GM12874 (cell line): ENCODE measurements at regions not wholly inside any gene's neighbourhood (a gene's known extent, or its start where the extent isn't known, plus 50 kb on each side); places are given as distances from the start of the nearest gene placed in this dataset.

Experiments
- CTCF ChIP-seq: IDR thresholded peaks from 2 replicates; pipeline ENCODE4 v1.5.1; 2011; ENCODE audit warnings: low read depth, mild to moderate bottlenecking, control low read depth, low read length, moderate library complexity; ENCODE audit not compliant: insufficient read depth

DNA sequence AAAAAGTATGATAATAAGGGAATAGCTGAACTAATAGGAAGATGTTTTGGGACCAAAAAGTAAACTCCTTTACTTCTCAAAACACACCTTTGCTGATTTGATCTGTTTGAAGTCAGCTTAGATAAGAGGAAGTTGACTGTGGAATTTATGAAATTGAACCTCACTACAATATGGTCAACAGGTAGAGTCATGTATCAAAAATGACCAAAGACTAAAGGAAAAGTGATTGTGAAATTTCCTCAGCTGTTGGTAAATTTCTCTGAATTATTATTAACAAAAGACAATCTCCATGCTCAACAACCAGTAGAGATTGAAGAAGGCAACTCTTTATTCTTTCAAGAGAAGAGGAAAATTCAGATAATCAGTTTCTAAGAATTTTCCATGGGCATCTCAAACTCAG, 826.5 kb downstream of the KCNA4 start:
- TF ChIP-seq CTCF: no peak

DNA sequence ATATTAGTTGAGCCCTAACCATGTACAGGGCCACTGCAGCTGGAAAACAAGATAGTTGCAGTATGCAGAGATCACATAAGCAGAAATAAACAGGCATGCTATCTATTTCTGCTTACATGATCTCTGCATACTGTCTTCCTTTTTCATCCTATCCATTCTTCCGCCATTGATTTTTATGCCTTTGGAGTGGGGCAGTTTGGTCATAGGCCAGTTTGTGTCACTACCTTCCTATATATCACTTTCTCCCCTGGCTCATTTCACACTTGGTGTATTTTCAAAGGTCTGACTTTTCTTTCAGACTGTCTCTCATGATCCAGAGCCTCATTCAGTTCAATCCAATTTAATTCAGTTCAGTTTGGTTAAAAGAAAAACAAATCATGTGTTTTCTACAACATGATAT, 829.6 kb downstream of the KCNA4 start:
- no peak for TF ChIP-seq CTCF

DNA sequence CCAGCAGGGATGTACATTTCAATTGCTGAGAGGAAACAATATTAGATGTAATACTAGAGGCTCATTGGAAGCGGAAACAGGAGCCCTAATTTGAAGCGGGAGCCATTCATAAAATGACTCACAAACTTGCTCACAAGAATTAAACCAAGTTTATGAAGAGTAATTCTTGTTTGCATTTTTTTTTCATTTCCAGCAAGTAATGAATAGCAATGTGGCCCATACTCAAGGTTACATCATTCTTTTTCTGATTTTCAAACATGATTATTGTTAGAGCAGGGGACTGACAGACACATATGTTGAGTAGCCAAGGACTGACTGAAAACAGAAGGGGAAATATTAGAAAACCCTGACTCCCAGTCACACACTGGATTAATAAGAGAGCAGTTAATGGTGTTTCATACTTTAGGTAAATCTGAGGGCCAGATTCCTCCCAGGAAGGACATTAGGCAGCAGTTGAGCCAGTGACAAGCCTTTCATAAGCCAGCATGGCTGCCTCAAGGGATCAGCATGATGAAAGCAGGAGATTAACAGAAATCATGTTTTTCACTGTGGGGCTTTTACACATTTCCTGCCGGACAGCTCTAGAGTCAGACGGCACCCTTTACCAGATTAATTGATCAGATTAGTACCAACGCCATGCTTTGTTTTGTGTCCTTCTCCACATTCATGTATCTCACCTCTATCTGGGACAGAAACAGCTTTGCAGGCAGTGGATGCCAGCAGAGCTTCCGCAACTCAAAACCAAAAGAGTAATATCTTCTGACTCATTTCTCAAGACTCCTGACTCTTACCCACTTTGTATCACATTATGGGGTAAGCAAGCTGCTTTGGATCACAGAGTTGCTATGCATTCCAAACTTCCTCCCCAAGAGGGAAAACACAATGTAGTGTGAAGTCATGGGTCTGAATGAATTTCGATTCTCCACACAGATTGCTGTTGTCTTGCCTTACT, 831.6 kb downstream of the KCNA4 start:
- TF ChIP-seq CTCF: no peak

GRCh38 chr11:29183301-29183700, 833.5 kb downstream of the KCNA4 start:
- TF ChIP-seq CTCF: no peak

- TF ChIP-seq CTCF: no peak
Observed at GRCh38 chr11:29173660-29174062, 843.2 kb downstream of the KCNA4 start.

GRCh38 chr11:29171360-29171950, 845.4 kb downstream of the KCNA4 start:
- TF ChIP-seq CTCF: no peak

GRCh38 chr11:29166306-29166705, 850.5 kb downstream of the KCNA4 start:
- TF ChIP-seq CTCF: no peak
